ENCODE measurements at regions not wholly inside any gene's neighbourhood (a gene's known extent, or its start where the extent isn't known, plus 50 kb on each side); places are given as distances from the start of the nearest gene placed in this dataset.

DNA sequence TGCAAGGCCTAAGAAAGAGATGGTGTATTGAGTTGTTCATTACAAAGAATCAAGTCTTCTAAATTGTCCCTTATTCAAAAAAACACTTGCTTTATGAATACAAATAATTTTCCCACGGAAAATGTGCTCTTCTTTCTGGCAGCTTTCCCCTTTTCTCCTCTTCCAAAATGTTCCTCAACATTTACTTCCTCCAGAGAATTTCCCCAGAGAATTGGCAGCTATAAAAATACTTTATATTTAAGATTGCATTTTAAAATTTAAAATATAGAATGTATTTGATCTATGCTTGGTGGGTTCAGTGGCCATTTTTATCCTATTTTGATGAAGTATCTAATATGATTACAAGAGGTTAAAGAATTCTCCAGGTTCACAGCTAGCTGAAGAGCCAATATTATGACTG, 521.0 kb downstream of the IQCM start:
- no peaks in the 10 kb centered on the region for H3K4me1 Mint-ChIP-seq
- no peak for ATAC-seq (ENCODE audit: low read depth)
- Histone ChIP-seq H3K27ac (ENCODE audit: low read length in 2 of 2) (no peak overlapping the region), H3K27me3 (replicated peaks in 1 of 4; ENCODE audit: control extremely low read depth in 1 of 4, control insufficient read depth in 3 of 4, insufficient read depth in 4 of 4, low read length in 3 of 4) (no peaks in the 10 kb centered on the region), H3K9ac (ENCODE audit: low read length) (no peak overlapping the region), H3K4me3 (ENCODE audit: control extremely low read depth in 1 of 5, extremely low read depth in 1 of 5, insufficient read depth in 1 of 5, low read depth in 2 of 5, low read length in 4 of 5) (no peak overlapping the region), H2AFZ (ENCODE audit: insufficient read depth, low read depth, low read length, poor library complexity, severe bottlenecking) (no peak overlapping the region), H3K79me2 (ENCODE audit: control insufficient read depth, insufficient read depth, low read length) (no peaks in the 10 kb centered on the region), H4K20me1 (ENCODE audit: control insufficient read depth, insufficient read depth, low read length, poor library complexity, severe bottlenecking) (no peaks in the 10 kb centered on the region), H3K36me3 (replicated peaks in 1 of 2; ENCODE audit: control extremely low read depth in 1 of 2, control insufficient read depth in 1 of 2, extremely low read depth in 1 of 2, insufficient read depth in 2 of 2, low read length in 1 of 2) (no peaks in the 10 kb centered on the region), H3K4me2 (replicated peaks; ENCODE audit: low read depth, low read length, poor library complexity, severe bottlenecking) (no peak overlapping the region), H3K4me1 (ENCODE audit: control insufficient read depth in 2 of 2, insufficient read depth in 2 of 2, low read length in 2 of 2) (no peaks in the 10 kb centered on the region), H3K9me3 (ENCODE audit: control extremely low read depth in 1 of 3, control insufficient read depth in 2 of 3, insufficient read depth in 1 of 3, low read length in 2 of 3) (no peaks in the 10 kb centered on the region)
- intact Hi-C loops (cut with micrococcal nuclease), result no loop called here
- H3K9me3 Mint-ChIP-seq (ENCODE audit: insufficient read depth), result no peaks in the 10 kb centered on the region
- ChIA-PET CTCF (interaction anchor here (0.7 kb wide), 1 partner anchor 12 kb away, joined by 3 read pairs; no protein-coding TSS in a partner anchor), POLR2A (no interaction called here)
- H3K27me3 Mint-ChIP-seq, result no peaks in the 10 kb centered on the region
- TF ChIP-seq EZH2 (IDR thresholded peaks at IDR 0.05; ENCODE audit: borderline replicate concordance, insufficient read depth, low read depth, low read length, poor library complexity, severe bottlenecking), result no peak
- H3K4me3 Mint-ChIP-seq, result no peak overlapping the region
- H3K27ac Mint-ChIP-seq, result no peak overlapping the region
- DNase-seq, result no peak
- WGBS (ENCODE audit: insufficient coverage), result no CpG with 5 or more reads among the region's 1 CpG

GRCh38 chr4:149293046-149293649, 522.5 kb downstream of the IQCM start:
- POLR2A ChIA-PET, result no interaction called here
- no peaks in the 10 kb centered on the region for H3K9me3 Mint-ChIP-seq (ENCODE audit: insufficient read depth)
- H3K27me3 Mint-ChIP-seq, result no peaks in the 10 kb centered on the region
- H3K4me3 ChIP-seq (ENCODE audit: control extremely low read depth in 1 of 5, extremely low read depth in 1 of 5, insufficient read depth in 1 of 5, low read depth in 2 of 5, low read length in 4 of 5), result no peak overlapping the region
- CTCF ChIA-PET, result no interaction called here
- ATAC-seq (ENCODE audit: low read depth) (no peak), DNase-seq (no peak)
- no peaks in the 10 kb centered on the region for H3K9me3 ChIP-seq (ENCODE audit: control extremely low read depth in 1 of 3, control insufficient read depth in 2 of 3, insufficient read depth in 1 of 3, low read length in 2 of 3)
- no peaks in the 10 kb centered on the region for H3K79me2 ChIP-seq (ENCODE audit: control insufficient read depth, insufficient read depth, low read length)
- H3K4me1 ChIP-seq (ENCODE audit: control insufficient read depth in 2 of 2, insufficient read depth in 2 of 2, low read length in 2 of 2), result no peaks in the 10 kb centered on the region
- TF ChIP-seq EZH2 (IDR thresholded peaks at IDR 0.05; ENCODE audit: borderline replicate concordance, insufficient read depth, low read depth, low read length, poor library complexity, severe bottlenecking) (no peak), CTCF (IDR thresholded peaks at IDR 0.05) (no peak)
- intact Hi-C loops (cut with micrococcal nuclease), result no loop called here
- no peak overlapping the region for H2AFZ ChIP-seq (ENCODE audit: insufficient read depth, low read depth, low read length, poor library complexity, severe bottlenecking)
- no peaks in the 10 kb centered on the region for H3K27me3 ChIP-seq (replicated peaks in 1 of 4; ENCODE audit: control extremely low read depth in 1 of 4, control insufficient read depth in 3 of 4, insufficient read depth in 4 of 4, low read length in 3 of 4)
- H3K27ac Mint-ChIP-seq, result no peak overlapping the region
- H3K9ac ChIP-seq (ENCODE audit: low read length), result no peak overlapping the region
- H3K4me3 Mint-ChIP-seq, result no peak overlapping the region
- no peak overlapping the region for H3K27ac ChIP-seq (ENCODE audit: low read length in 2 of 2)
- H4K20me1 ChIP-seq (ENCODE audit: control insufficient read depth, insufficient read depth, low read length, poor library complexity, severe bottlenecking), result no peaks in the 10 kb centered on the region
- H3K36me3 ChIP-seq (replicated peaks in 1 of 2; ENCODE audit: control extremely low read depth in 1 of 2, control insufficient read depth in 1 of 2, extremely low read depth in 1 of 2, insufficient read depth in 2 of 2, low read length in 1 of 2), result no peaks in the 10 kb centered on the region
- no peak overlapping the region for H3K4me2 ChIP-seq (replicated peaks; ENCODE audit: low read depth, low read length, poor library complexity, severe bottlenecking)
- no peaks in the 10 kb centered on the region for H3K4me1 Mint-ChIP-seq
- WGBS (ENCODE audit: insufficient coverage), result 86% methylated on average over 1 of the region's 1 CpG

Measured in B cell (primary cell).